AG04450 (cell line): ENCODE measurements at regions not wholly inside any gene's neighbourhood (a gene's known extent, or its start where the extent isn't known, plus 50 kb on each side); places are given as distances from the start of the nearest gene placed in this dataset.

ENCODE experiments used
- CTCF ChIA-PET: fragments of 300-600, 350-600 bp; formaldehyde crosslinking; extraction: SDS; loops from one replicate; lab custom pipeline; 2022; ENCODE audit warnings: antibody characterized with exemption, inconsistent platforms; lab: Charles Lee
- POLR2A ChIA-PET: fragments of 350-600 bp; formaldehyde crosslinking; extraction: SDS; loops from one replicate; lab custom pipeline; 2021; ENCODE audit warnings: antibody characterized with exemption, inconsistent platforms; lab: Yijun Ruan, JAX
- DNase-seq: peaks from one replicate; pipeline ENCODE4 v3.0.0-alpha.2; 2011; ENCODE audit warnings: low read depth, low spot score
- H3K27ac ChIP-seq: one replicate; pipeline ENCODE4 v1.5.1; 2012; ENCODE audit warnings: low read depth, low read length, control low read depth
- H3K27me3 ChIP-seq: one replicate; pipeline ENCODE4 v1.6.0; 2012; ENCODE audit warnings: low read length; ENCODE audit not compliant: control insufficient read depth, insufficient read depth
- H3K4me3 ChIP-seq: 2 replicates; pipeline ENCODE4 v1.5.1; 2011; ENCODE audit warnings: mild to moderate bottlenecking, low read depth, low read length, control low read depth
- H3K9me3 ChIP-seq: 2 replicates; pipeline ENCODE4 v1.5.1; 2012; ENCODE audit warnings: low read length; ENCODE audit not compliant: control insufficient read depth, insufficient read depth
- CTCF ChIP-seq: IDR thresholded peaks from 2 replicates; pipeline ENCODE4 v1.5.1; 2011; ENCODE audit warnings: low read depth, low read length, control low read depth, inconsistent platforms

- H3K9me3 ChIP-seq: peaks cover 27% of the 10 kb centered on the region
- POLR2A ChIA-PET: no interaction called here
- CTCF ChIA-PET: no interaction called here
Measured at GRCh38 chr17:73800893-73801292, 156.6 kb upstream of the SDK2 start.

GRCh38 chr17:73801455-73802100 lies 157.3 kb upstream of the SDK2 start:
- Histone ChIP-seq H3K9me3 (peaks cover 27% of the 10 kb centered on the region), H3K4me3 (no peak overlapping the region), H3K27ac (no peak overlapping the region), H3K27me3 (no peaks in the 10 kb centered on the region)
- no peak for TF ChIP-seq CTCF
- DNase-seq: no peak
- POLR2A ChIA-PET: no interaction called here
- CTCF ChIA-PET: no interaction called here

More at GRCh38 chr17:73800893-73801292, 156.6 kb upstream of the SDK2 start:
- no peak for TF ChIP-seq CTCF
- no peak for DNase-seq
- Histone ChIP-seq H3K4me3 (no peak overlapping the region), H3K27ac (no peak overlapping the region), H3K27me3 (no peaks in the 10 kb centered on the region)

GRCh38 chr17:73802314-73802713 lies 158.1 kb upstream of the SDK2 start:
- ChIA-PET POLR2A (no interaction called here), CTCF (no interaction called here)
- peaks cover 27% of the 10 kb centered on the region for H3K9me3 ChIP-seq
- no peaks in the 10 kb centered on the region for H3K27me3 ChIP-seq
- TF ChIP-seq CTCF: no peak
- DNase-seq: no peak
- no peak overlapping the region for H3K4me3 ChIP-seq
- H3K27ac ChIP-seq: no peak overlapping the region

GRCh38 chr17:73802871-73803270 lies 158.6 kb upstream of the SDK2 start:
- H3K27ac ChIP-seq: no peak overlapping the region
- no peak for TF ChIP-seq CTCF
- peaks cover 23% of the 10 kb centered on the region for H3K9me3 ChIP-seq
- CTCF ChIA-PET: no interaction called here
- no peak for DNase-seq
- POLR2A ChIA-PET: no interaction called here
- H3K4me3 ChIP-seq: no peak overlapping the region
- H3K27me3 ChIP-seq: no peaks in the 10 kb centered on the region

- no peak for TF ChIP-seq CTCF
- H3K4me3 ChIP-seq: no peak overlapping the region
- ChIA-PET CTCF (no interaction called here), POLR2A (no interaction called here)
- H3K9me3 ChIP-seq: peaks cover 23% of the 10 kb centered on the region
- H3K27me3 ChIP-seq: no peaks in the 10 kb centered on the region
- no peak for DNase-seq
- no peak overlapping the region for H3K27ac ChIP-seq
Measured at GRCh38 chr17:73803964-73804435, 159.8 kb upstream of the SDK2 start.
